Skeletal muscle tissue (tissue), 3 donors: ENCODE measurements at regions not wholly inside any gene's neighbourhood (a gene's known extent, or its start where the extent isn't known, plus 50 kb on each side); places are given as distances from the start of the nearest gene placed in this dataset.

ENCODE experiments used
- H3K27ac ChIP-seq: one replicate; pipeline ENCODE4 v1.7.0; 2013; ENCODE audit warnings: mild to moderate bottlenecking, low read depth, low read length, inconsistent platforms
- H3K27me3 ChIP-seq, 3 donors: one replicate each; pipeline ENCODE4 v1.7.0; 2013; ENCODE audit warnings: low read length in 3 of 3; ENCODE audit not compliant: control insufficient read depth in 3 of 3, insufficient read depth in 3 of 3
- H3K36me3 ChIP-seq, 3 donors: one replicate each; pipeline ENCODE4 v1.7.0; 2013; ENCODE audit warnings: low read length in 3 of 3; ENCODE audit not compliant: control insufficient read depth in 3 of 3, insufficient read depth in 3 of 3
- H3K4me1 ChIP-seq, 3 donors: one replicate each; pipeline ENCODE4 v1.7.0; 2013; ENCODE audit warnings: low read length in 3 of 3, mild to moderate bottlenecking in 3 of 3; ENCODE audit not compliant: control insufficient read depth in 3 of 3, insufficient read depth in 3 of 3
- H3K4me3 ChIP-seq, 3 donors: one replicate each; pipeline ENCODE4 v1.7.0; 2013; ENCODE audit warnings: low read length in 3 of 3
- H3K9ac ChIP-seq, 3 donors: one replicate each; pipeline ENCODE4 v1.7.0; 2013; ENCODE audit warnings: low read length in 3 of 3, mild to moderate bottlenecking in 3 of 3, moderate library complexity in 2 of 3, low read depth in 1 of 3
- H3K9me3 ChIP-seq, 3 donors: one replicate each; pipeline ENCODE4 v1.7.0; 2013; ENCODE audit warnings: low read length in 3 of 3; ENCODE audit not compliant: control insufficient read depth in 3 of 3
- donor health status: Osteomylitis.

- Histone ChIP-seq H3K27me3 (no peaks in the 10 kb centered on the region), H3K4me3 (no peak overlapping the region), H3K9me3 (peaks cover 2 to 6% (median 2%) of the 10 kb centered on the region in 3 donors), H3K27ac (no peak overlapping the region), H3K4me1 (no peaks in the 10 kb centered on the region), H3K9ac (no peak overlapping the region), H3K36me3 (no peaks in the 10 kb centered on the region)
Observed at GRCh38 chr18:37671530-37671929, 105.9 kb upstream of the CELF4 start.

GRCh38 chr18:37671119-37671518 is 105.5 kb upstream of the CELF4 start:
- no peak overlapping the region for H3K4me3 ChIP-seq
- no peaks in the 10 kb centered on the region for H3K27me3 ChIP-seq
- H3K27ac ChIP-seq, result no peak overlapping the region
- no peaks in the 10 kb centered on the region for H3K4me1 ChIP-seq
- no peak overlapping the region for H3K9ac ChIP-seq
- H3K9me3 ChIP-seq, result peaks cover 2 to 6% (median 2%) of the 10 kb centered on the region in 3 donors
- H3K36me3 ChIP-seq, result no peaks in the 10 kb centered on the region

GRCh38 chr18:37669991-37670534 is 104.5 kb upstream of the CELF4 start:
- H3K27ac ChIP-seq, result no peak overlapping the region
- no peak overlapping the region for H3K4me3 ChIP-seq
- no peaks in the 10 kb centered on the region for H3K27me3 ChIP-seq
- no peak overlapping the region for H3K9ac ChIP-seq
- H3K36me3 ChIP-seq, result no peaks in the 10 kb centered on the region
- no peaks in the 10 kb centered on the region for H3K4me1 ChIP-seq
- peaks cover 0 to 6% (median 0%) of the 10 kb centered on the region in 3 donors for H3K9me3 ChIP-seq

GRCh38 chr18:37668971-37669747 is 103.6 kb upstream of the CELF4 start:
- Histone ChIP-seq H3K9ac (no peak overlapping the region), H3K4me3 (no peak overlapping the region), H3K36me3 (no peaks in the 10 kb centered on the region), H3K27me3 (no peaks in the 10 kb centered on the region), H3K27ac (no peak overlapping the region), H3K4me1 (no peaks in the 10 kb centered on the region), H3K9me3 (peaks cover 0 to 6% (median 0%) of the 10 kb centered on the region in 3 donors)

- H3K9me3 ChIP-seq, result peaks cover 0 to 6% (median 0%) of the 10 kb centered on the region in 3 donors
- no peak overlapping the region for H3K27ac ChIP-seq
- no peaks in the 10 kb centered on the region for H3K27me3 ChIP-seq
- no peaks in the 10 kb centered on the region for H3K4me1 ChIP-seq
- H3K4me3 ChIP-seq, result no peak overlapping the region
- no peaks in the 10 kb centered on the region for H3K36me3 ChIP-seq
- no peak overlapping the region for H3K9ac ChIP-seq
Observed at GRCh38 chr18:37667836-37668235, 102.2 kb upstream of the CELF4 start.

- Histone ChIP-seq H3K4me1 (no peaks in the 10 kb centered on the region), H3K27me3 (no peaks in the 10 kb centered on the region), H3K4me3 (no peak overlapping the region), H3K36me3 (no peaks in the 10 kb centered on the region), H3K9ac (no peak overlapping the region), H3K9me3 (peaks cover 0 to 6% (median 0%) of the 10 kb centered on the region in 3 donors), H3K27ac (no peak overlapping the region)
Observed at GRCh38 chr18:37666991-37667390, 101.4 kb upstream of the CELF4 start.

GRCh38 chr18:37666451-37666850 is 100.9 kb upstream of the CELF4 start:
- Histone ChIP-seq H3K9ac (no peak overlapping the region), H3K27ac (no peak overlapping the region), H3K4me1 (no peaks in the 10 kb centered on the region), H3K27me3 (no peaks in the 10 kb centered on the region), H3K9me3 (peaks cover 0 to 6% (median 0%) of the 10 kb centered on the region in 3 donors), H3K4me3 (no peak overlapping the region), H3K36me3 (no peaks in the 10 kb centered on the region)

GRCh38 chr18:37665346-37665745 is 99.7 kb upstream of the CELF4 start:
- Histone ChIP-seq H3K9ac (no peak overlapping the region), H3K4me1 (no peaks in the 10 kb centered on the region), H3K4me3 (no peak overlapping the region), H3K9me3 (peaks cover 0 to 6% (median 0%) of the 10 kb centered on the region in 3 donors), H3K36me3 (no peaks in the 10 kb centered on the region), H3K27ac (no peak overlapping the region), H3K27me3 (no peaks in the 10 kb centered on the region)

- H3K9me3 ChIP-seq, result no peaks in the 10 kb centered on the region
- no peak overlapping the region for H3K9ac ChIP-seq
- H3K36me3 ChIP-seq, result no peaks in the 10 kb centered on the region
Observed at GRCh38 chr18:37663446-37663845, 97.8 kb upstream of the CELF4 start.

GRCh38 chr18:37662546-37663339 is 97.1 kb upstream of the CELF4 start:
- peaks cover 0 to 2% (median 0%) of the 10 kb centered on the region in 3 donors for H3K27me3 ChIP-seq

More at GRCh38 chr18:37663446-37663845, 97.8 kb upstream of the CELF4 start:
- no peak overlapping the region for H3K4me3 ChIP-seq
- no peak overlapping the region for H3K27ac ChIP-seq
- peaks cover 0 to 2% (median 0%) of the 10 kb centered on the region in 3 donors for H3K27me3 ChIP-seq
- no peaks in the 10 kb centered on the region for H3K4me1 ChIP-seq

More at GRCh38 chr18:37662546-37663339, 97.1 kb upstream of the CELF4 start:
- Histone ChIP-seq H3K27ac (no peak overlapping the region), H3K4me3 (no peak overlapping the region), H3K36me3 (no peaks in the 10 kb centered on the region), H3K9ac (no peak overlapping the region), H3K4me1 (no peaks in the 10 kb centered on the region), H3K9me3 (no peaks in the 10 kb centered on the region)
